Activated B cell treated with CpG ODN at 0.5 μM for 24 hours (primary cell): ENCODE measurements at regions not wholly inside any gene's neighbourhood (a gene's known extent, or its start where the extent isn't known, plus 50 kb on each side); places are given as distances from the start of the nearest gene placed in this dataset.

Experiments used
- ATAC-seq: fragments of 200-7000 bp; cut with Tn5 transposase; one replicate; pipeline ENCODE4 v1.10.0; 2021; ENCODE audit warnings: low read depth, mild to moderate bottlenecking, moderate library complexity
- CTCF ChIA-PET: fragments of 350-600 bp; sonication (Branson Sonifier 250); formaldehyde crosslinking; loops from one replicate; lab custom pipeline; 2021; ENCODE audit warnings: antibody characterized with exemption; lab: Charles Lee
- POLR2A ChIA-PET: fragments of 350-600 bp; sonication (Branson Sonifier 250); formaldehyde crosslinking; loops from one replicate; lab custom pipeline; 2021; ENCODE audit warnings: antibody characterized with exemption; lab: Charles Lee
- DNase-seq: peaks from one replicate; pipeline ENCODE4 v3.0.0; 2022
- H3K27ac Mint-ChIP-seq: one replicate; pipeline ENCODE4 v1.8.0; 2020; ENCODE audit warnings: mixed read lengths
- H3K27me3 Mint-ChIP-seq: one replicate; pipeline ENCODE4 v1.8.0; 2021; ENCODE audit warnings: mixed read lengths
- H3K36me3 Mint-ChIP-seq: one replicate; pipeline ENCODE4 v1.8.0; 2021; ENCODE audit warnings: low read depth, mixed read lengths
- H3K4me1 Mint-ChIP-seq: one replicate; pipeline ENCODE4 v1.8.0; 2021; ENCODE audit warnings: mixed read lengths
- H3K4me3 Mint-ChIP-seq: one replicate; pipeline ENCODE4 v1.8.0; 2020; ENCODE audit warnings: mild to moderate bottlenecking, mixed read lengths
- H3K9me3 Mint-ChIP-seq: one replicate; pipeline ENCODE4 v1.8.0; 2020; ENCODE audit warnings: mixed read lengths
- CTCF ChIP-seq: fragments of 200-600 bp; IDR thresholded peaks from one replicate; pipeline ENCODE4 v1.8.0; 2022; ENCODE audit warnings: antibody characterized with exemption, mild to moderate bottlenecking
- intact Hi-C: fragments of 100-400 bp; cut with micrococcal nuclease; formaldehyde crosslinking; loops from one replicate; pipeline ENCODE4 v1.15.1; 2024

GRCh38 chr5:39505363-39505762 lies 80.6 kb upstream of the DAB2 start:
- POLR2A ChIA-PET, result no interaction called here
- Mint-ChIP-seq H3K9me3 (no peaks in the 10 kb centered on the region), H3K4me3 (no peak overlapping the region), H3K36me3 (no peaks in the 10 kb centered on the region), H3K4me1 (no peaks in the 10 kb centered on the region), H3K27me3 (peaks cover 11% of the 10 kb centered on the region), H3K27ac (no peak overlapping the region)
- no peak for DNase-seq
- ATAC-seq, result no peak
- CTCF ChIA-PET, result no interaction called here
- TF ChIP-seq CTCF, result no peak
- intact Hi-C loops, result no loop called here

- intact Hi-C loops, result no loop called here
- Mint-ChIP-seq H3K27me3 (peaks cover 11% of the 10 kb centered on the region), H3K4me3 (no peak overlapping the region), H3K4me1 (no peaks in the 10 kb centered on the region), H3K27ac (no peak overlapping the region), H3K36me3 (no peaks in the 10 kb centered on the region), H3K9me3 (no peaks in the 10 kb centered on the region)
- no peak for TF ChIP-seq CTCF
- ATAC-seq (no peak), DNase-seq (no peak)
- POLR2A ChIA-PET, result no interaction called here
- CTCF ChIA-PET, result no interaction called here
These were observed 78.4 kb upstream of the DAB2 start for GRCh38 chr5:39503155-39503554.

- no peak overlapping the region for H3K27ac Mint-ChIP-seq
- no peaks in the 10 kb centered on the region for H3K36me3 Mint-ChIP-seq
- TF ChIP-seq CTCF, result no peak
- no peak for DNase-seq
- H3K4me1 Mint-ChIP-seq, result no peaks in the 10 kb centered on the region
- ChIA-PET POLR2A (no interaction called here), CTCF (no interaction called here)
- no peaks in the 10 kb centered on the region for H3K9me3 Mint-ChIP-seq
- no peak for ATAC-seq
- H3K27me3 Mint-ChIP-seq, result peaks cover 12% of the 10 kb centered on the region
- H3K4me3 Mint-ChIP-seq, result no peak overlapping the region
- intact Hi-C loops, result no loop called here
These were observed 77.9 kb upstream of the DAB2 start for GRCh38 chr5:39502704-39503103.

- H3K4me1 Mint-ChIP-seq, result no peaks in the 10 kb centered on the region
- TF ChIP-seq CTCF, result no peak
- intact Hi-C loops, result no loop called here
- ChIA-PET POLR2A (no interaction called here), CTCF (no interaction called here)
- H3K27ac Mint-ChIP-seq, result no peak overlapping the region
- H3K4me3 Mint-ChIP-seq, result no peak overlapping the region
- H3K27me3 Mint-ChIP-seq, result peaks cover 7% of the 10 kb centered on the region
- ATAC-seq, result no peak
- no peaks in the 10 kb centered on the region for H3K9me3 Mint-ChIP-seq
- DNase-seq, result no peak
- H3K36me3 Mint-ChIP-seq, result no peaks in the 10 kb centered on the region
These were observed 76.6 kb upstream of the DAB2 start for GRCh38 chr5:39501397-39501796.

GRCh38 chr5:39500551-39501175 lies 75.9 kb upstream of the DAB2 start:
- CTCF ChIA-PET, result no interaction called here
- TF ChIP-seq CTCF, result no peak

More at GRCh38 chr5:39500551-39501175, 75.9 kb upstream of the DAB2 start:
- H3K9me3 Mint-ChIP-seq, result no peaks in the 10 kb centered on the region
- intact Hi-C loops, result no loop called here
- H3K27ac Mint-ChIP-seq, result no peak overlapping the region
- POLR2A ChIA-PET, result no interaction called here
- no peaks in the 10 kb centered on the region for H3K36me3 Mint-ChIP-seq
- no peak overlapping the region for H3K4me3 Mint-ChIP-seq
- ATAC-seq, result no peak
- no peak for DNase-seq
- H3K27me3 Mint-ChIP-seq, result peaks cover 5% of the 10 kb centered on the region
- no peaks in the 10 kb centered on the region for H3K4me1 Mint-ChIP-seq
